Common myeloid progenitor, CD34-positive (primary cell): ENCODE measurements at regions not wholly inside any gene's neighbourhood (a gene's known extent, or its start where the extent isn't known, plus 50 kb on each side); places are given as distances from the start of the nearest gene placed in this dataset.
A peak's percentile ranks its signal among the peaks of the same experiment; 100 is the strongest.

Source experiments
- CTCF ChIA-PET: fragments of 350-600 bp; sonication (Branson Sonifier 250); formaldehyde crosslinking; loops from one replicate; lab custom pipeline; 2021; ENCODE audit warnings: antibody characterized with exemption; lab: Charles Lee
- POLR2A ChIA-PET: fragments of 350-600 bp; sonication (Branson Sonifier 250); formaldehyde crosslinking; loops from one replicate; lab custom pipeline; 2021; ENCODE audit warnings: antibody characterized with exemption; lab: Charles Lee
- DNase-seq, 3 donors: peaks; one replicate each; pipeline versions ENCODE4 v3.0.0 to v3.0.0-alpha.2; 2013
- H3K27ac ChIP-seq, 2 experiments: 1 replicate in 1 of 2; 2 replicates in 1 of 2; pipeline ENCODE4 v1.7.0; 2013; ENCODE audit warnings: inconsistent platforms in 2 of 2, low read length in 2 of 2, mild to moderate bottlenecking in 2 of 2, low read depth in 1 of 2, moderate library complexity in 1 of 2; ENCODE audit not compliant: severe bottlenecking in 2 of 2, insufficient read depth in 1 of 2, poor library complexity in 1 of 2
- H3K27me3 ChIP-seq, 5 experiments: replicated peaks in 2 of 5; 1 replicate in 3 of 5; 2 replicates in 2 of 5; pipeline versions ENCODE4 v1.6.1 to v1.7.0; 2013; ENCODE audit warnings: low read length in 4 of 5, mild to moderate bottlenecking in 2 of 5, moderate library complexity in 2 of 5, inconsistent platforms in 1 of 5; ENCODE audit not compliant: insufficient read depth in 5 of 5, control insufficient read depth in 4 of 5
- H3K36me3 ChIP-seq, 4 experiments: 1 replicate in 2 of 4; 2 replicates in 2 of 4; pipeline versions ENCODE4 v1.6.1 to v1.7.0; 2013; ENCODE audit warnings: low read length in 3 of 4, control low read depth in 1 of 4, mild to moderate bottlenecking in 1 of 4; ENCODE audit not compliant: control insufficient read depth in 4 of 4, insufficient read depth in 4 of 4
- H3K4me1 ChIP-seq, 4 experiments: 1 replicate in 3 of 4; 2 replicates in 1 of 4; pipeline versions ENCODE4 v1.6.1 to v1.7.1; 2013; ENCODE audit warnings: low read length in 3 of 4, mild to moderate bottlenecking in 3 of 4, control low read depth in 1 of 4, inconsistent platforms in 1 of 4, moderate library complexity in 1 of 4; ENCODE audit not compliant: control insufficient read depth in 4 of 4, insufficient read depth in 4 of 4; ENCODE audit errors: control extremely low read depth in 1 of 4
- H3K4me3 ChIP-seq, 7 experiments: 1 replicate in 4 of 7; 2 replicates in 3 of 7; pipeline versions ENCODE4 v1.5.1 to v1.7.0; 2013; ENCODE audit warnings: mild to moderate bottlenecking in 7 of 7, low read length in 6 of 7, moderate library complexity in 6 of 7, inconsistent platforms in 2 of 7, low read depth in 2 of 7, control low read depth in 1 of 7; ENCODE audit not compliant: insufficient read depth in 4 of 7, control insufficient read depth in 1 of 7; ENCODE audit errors: extremely low read depth in 1 of 7
- H3K9me3 ChIP-seq, 5 experiments: 1 replicate in 4 of 5; 2 replicates in 1 of 5; pipeline versions ENCODE4 v1.6.1 to v1.7.1; 2013; ENCODE audit warnings: low read length in 4 of 5, mild to moderate bottlenecking in 2 of 5, inconsistent platforms in 1 of 5, low read depth in 1 of 5, moderate library complexity in 1 of 5; ENCODE audit not compliant: control insufficient read depth in 4 of 5, insufficient read depth in 2 of 5; ENCODE audit errors: control extremely low read depth in 1 of 5
- WGBS: methylation state at CpG from one replicate; pipeline ENCODE4 v1.1.5; 2013; ENCODE audit not compliant: insufficient coverage; 5-methylcytosine and 5-hydroxymethylcytosine counted together

- 88% methylated on average over 2 of the region's 2 CpGs for WGBS
- Histone ChIP-seq H3K27me3 (no peaks in the 10 kb centered on the region), H3K27ac (no peak overlapping the region), H3K9me3 (no peaks in the 10 kb centered on the region), H3K4me3 (no peak overlapping the region), H3K4me1 (peaks cover 11 to 51% (median 22%) of the 10 kb centered on the region in 4 experiments), H3K36me3 (no peaks in the 10 kb centered on the region)
- CTCF ChIA-PET = interaction anchor here (1.0 to 4.0 kb wide), 6 partner anchors 9 to 242 kb away, joined by 3 to 14 read pairs (median 4); partner anchors contain the start of gene ATP2B1
- DNase-seq = no peak
- POLR2A ChIA-PET = no interaction called here
Measured at GRCh38 chr12:89951050-89951693, 242.5 kb upstream of the ATP2B1 start.

- ChIA-PET CTCF (interaction anchor here (1.0 to 4.0 kb wide), 7 partner anchors 10 to 407 kb away, joined by 3 to 14 read pairs (median 3); partner anchors contain the start of gene ATP2B1), POLR2A (interaction anchor here (1.3 kb wide), 1 partner anchor 241 kb away, joined by 4 read pairs; the partner anchor contains the start of gene ATP2B1)
- Histone ChIP-seq H3K9me3 (no peaks in the 10 kb centered on the region), H3K36me3 (no peaks in the 10 kb centered on the region), H3K27me3 (no peaks in the 10 kb centered on the region), H3K4me3 (no peak overlapping the region), H3K27ac (peak overlapping the region; percentile 91 to 92), H3K4me1 (peaks cover 11 to 53% (median 22%) of the 10 kb centered on the region in 4 experiments)
- no CpG with 5 or more reads among the region's 1 CpG for WGBS
- peak in 2 of 3 donors; percentile 27 to 39 for DNase-seq
Measured at GRCh38 chr12:89950421-89950820, 241.8 kb upstream of the ATP2B1 start.

- CTCF ChIA-PET = interaction anchor here (1.0 to 4.0 kb wide), 7 partner anchors 10 to 406 kb away, joined by 3 to 14 read pairs (median 4); partner anchors contain the start of gene ATP2B1
- POLR2A ChIA-PET = interaction anchor here (1.3 kb wide), 1 partner anchor 240 kb away, joined by 4 read pairs; the partner anchor contains the start of gene ATP2B1
- no peaks in the 10 kb centered on the region for H3K27me3 ChIP-seq
Measured at GRCh38 chr12:89949457-89950195, 241.0 kb upstream of the ATP2B1 start.

GRCh38 chr12:89948271-89949175, 239.9 kb upstream of the ATP2B1 start:
- CTCF ChIA-PET = interaction anchor here (1.0 to 4.0 kb wide), 4 partner anchors 11 to 65 kb away, joined by 3 to 14 read pairs (median 5); no protein-coding TSS in a partner anchor
- peak overlapping the region in 1 of 7 experiments; percentile 12 for H3K4me3 ChIP-seq
- H3K36me3 ChIP-seq = no peaks in the 10 kb centered on the region
- H3K9me3 ChIP-seq = no peaks in the 10 kb centered on the region
- peaks cover 11 to 54% (median 23%) of the 10 kb centered on the region in 4 experiments for H3K4me1 ChIP-seq
- H3K27me3 ChIP-seq = no peaks in the 10 kb centered on the region
- 93% methylated on average over 1 of the region's 1 CpG for WGBS
- peak overlapping the region; percentile 91 to 92 for H3K27ac ChIP-seq
- DNase-seq = no peak
- POLR2A ChIA-PET = interaction anchor here (1.8 kb wide), 1 partner anchor 239 kb away, joined by 6 read pairs; no protein-coding TSS in a partner anchor

More at GRCh38 chr12:89949457-89950195, 241.0 kb upstream of the ATP2B1 start:
- H3K4me1 ChIP-seq = peaks cover 11 to 53% (median 22%) of the 10 kb centered on the region in 4 experiments
- no peaks in the 10 kb centered on the region for H3K36me3 ChIP-seq
- WGBS = 0% methylated on average over 3 of the region's 4 CpGs
- H3K27ac ChIP-seq = peak overlapping the region; percentile 91 to 92
- peak overlapping the region in 1 of 7 experiments; percentile 27 for H3K4me3 ChIP-seq
- DNase-seq = peak; percentile 94 to 95 (median 95)
- H3K9me3 ChIP-seq = no peaks in the 10 kb centered on the region

- no peaks in the 10 kb centered on the region for H3K9me3 ChIP-seq
- no peaks in the 10 kb centered on the region for H3K36me3 ChIP-seq
- ChIA-PET CTCF (interaction anchor here (0.9 to 2.0 kb wide), 7 partner anchors 10 to 165 kb away, joined by 3 to 6 read pairs (median 4); no protein-coding TSS in a partner anchor), POLR2A (interaction anchor here (1.8 kb wide), 1 partner anchor 238 kb away, joined by 6 read pairs; no protein-coding TSS in a partner anchor)
- peaks cover 11 to 62% (median 23%) of the 10 kb centered on the region in 4 experiments for H3K4me1 ChIP-seq
- no peaks in the 10 kb centered on the region for H3K27me3 ChIP-seq
- DNase-seq = peak; percentile 57 to 89 (median 87)
- peak overlapping the region in 2 of 7 experiments; percentile 22 to 40 for H3K4me3 ChIP-seq
- peak overlapping the region; percentile 91 to 92 for H3K27ac ChIP-seq
- 52% methylated on average over 2 of the region's 5 CpGs for WGBS
Measured at GRCh38 chr12:89947437-89948270, 239.0 kb upstream of the ATP2B1 start.
